Stimulated activated CD4-positive, alpha-beta T cell treated with anti-CD3 and anti-CD28 coated beads, Interleukin-2, amount 100 ng/mL, for 24 hours (primary cell): ENCODE measurements at regions not wholly inside any gene's neighbourhood (a gene's known extent, or its start where the extent isn't known, plus 50 kb on each side); places are given as distances from the start of the nearest gene placed in this dataset.
"Not testable (repeated sequence)": the region's sequence is repeated elsewhere in the genome, so short reads cannot be mapped to it uniquely, and the experiment has no call there.

Experiments
- DNase-seq, 2 donors: peaks; one replicate each; pipeline ENCODE4 v3.0.0-alpha.2; 2020

GRCh38 chr1:196160066-196160795, 448.0 kb downstream of the KCNT2 start:
- no peak for DNase-seq

GRCh38 chr1:196155586-196155985, 452.7 kb downstream of the KCNT2 start:
- DNase-seq: no peak

GRCh38 chr1:196152975-196153374, 455.3 kb downstream of the KCNT2 start:
- no peak for DNase-seq

GRCh38 chr1:196152086-196152485, 456.2 kb downstream of the KCNT2 start:
- no peak for DNase-seq

- no peak for DNase-seq
Measured at GRCh38 chr1:196148367-196148970, 459.8 kb downstream of the KCNT2 start.

- no peak for DNase-seq
Measured at GRCh38 chr1:196147530-196147929, 460.7 kb downstream of the KCNT2 start.

GRCh38 chr1:196145151-196145550, 463.1 kb downstream of the KCNT2 start:
- DNase-seq: not testable (repeated sequence)

- no peak for DNase-seq
Measured at GRCh38 chr1:196144588-196144987, 463.7 kb downstream of the KCNT2 start.

- no peak for DNase-seq
Measured at GRCh38 chr1:196143602-196144342, 464.5 kb downstream of the KCNT2 start.

GRCh38 chr1:196142111-196142640, 466.1 kb downstream of the KCNT2 start:
- no peak for DNase-seq

GRCh38 chr1:196136396-196136795, 471.8 kb downstream of the KCNT2 start:
- no peak for DNase-seq

- DNase-seq: no peak
Measured at GRCh38 chr1:196131691-196132090, 476.5 kb downstream of the KCNT2 start.

- no peak for DNase-seq
Measured at GRCh38 chr1:196128835-196129234, 479.4 kb downstream of the KCNT2 start.

- DNase-seq: no peak
Measured at GRCh38 chr1:196121181-196121580, 487.1 kb downstream of the KCNT2 start.

GRCh38 chr1:196115646-196116045, 492.6 kb downstream of the KCNT2 start:
- no peak for DNase-seq

GRCh38 chr1:196114193-196114592, 494.0 kb downstream of the KCNT2 start:
- no peak for DNase-seq

- DNase-seq: not testable (repeated sequence)
Measured at GRCh38 chr1:196108990-196109389, 499.2 kb downstream of the KCNT2 start.

- no peak for DNase-seq
Measured at GRCh38 chr1:196105901-196106300, 502.3 kb downstream of the KCNT2 start.

- no peak for DNase-seq
Measured at GRCh38 chr1:196102826-196103225, 505.4 kb downstream of the KCNT2 start.

GRCh38 chr1:196098000-196098399, 510.2 kb downstream of the KCNT2 start:
- no peak for DNase-seq

GRCh38 chr1:196094821-196095220, 513.4 kb downstream of the KCNT2 start:
- no peak for DNase-seq

- no peak for DNase-seq
Measured at GRCh38 chr1:196091397-196092135, 516.7 kb downstream of the KCNT2 start.

- DNase-seq: no peak
Measured at GRCh38 chr1:196090226-196090625, 518.0 kb downstream of the KCNT2 start.
